ENCODE measurements at regions not wholly inside any gene's neighbourhood (a gene's known extent, or its start where the extent isn't known, plus 50 kb on each side); places are given as distances from the start of the nearest gene placed in this dataset.
"Not testable (repeated sequence)": the region's sequence is repeated elsewhere in the genome, so short reads cannot be mapped to it uniquely, and the experiment has no call there.

GRCh38 chrY:7302306-7302705 lies 390.8 kb upstream of the AMELY start:
- no peak for TF ChIP-seq CTCF (IDR thresholded peaks at IDR 0.05)
- no peaks in the 10 kb centered on the region for H3K4me1 ChIP-seq
- no peaks in the 10 kb centered on the region for H3K27me3 ChIP-seq
- intact Hi-C loops (cut with DNase I): no loop called here
- no peak overlapping the region for H3K27ac ChIP-seq
- no peak for DNase-seq
- ATAC-seq: no peak
- H3K36me3 ChIP-seq: no peaks in the 10 kb centered on the region
- no peaks in the 10 kb centered on the region for H3K9me3 ChIP-seq
- no peak overlapping the region for H3K4me3 ChIP-seq

- no peak overlapping the region for H3K4me3 ChIP-seq
- H3K36me3 ChIP-seq: no peaks in the 10 kb centered on the region
- no peak for TF ChIP-seq CTCF (IDR thresholded peaks at IDR 0.05)
- peak; percentile 25 for ATAC-seq
- H3K4me1 ChIP-seq: no peaks in the 10 kb centered on the region
- no peak overlapping the region for H3K27ac ChIP-seq
- no peaks in the 10 kb centered on the region for H3K27me3 ChIP-seq
- no peaks in the 10 kb centered on the region for H3K9me3 ChIP-seq
- DNase-seq: no peak
- intact Hi-C loops (cut with DNase I): no loop called here
These were observed 388.4 kb upstream of the AMELY start for GRCh38 chrY:7299960-7300359.

GRCh38 chrY:7292113-7292512 lies 380.6 kb upstream of the AMELY start:
- TF ChIP-seq CTCF (IDR thresholded peaks at IDR 0.05): no peak
- Histone ChIP-seq H3K9me3 (no peaks in the 10 kb centered on the region), H3K27me3 (no peaks in the 10 kb centered on the region), H3K27ac (no peak overlapping the region), H3K4me1 (peaks cover 4% of the 10 kb centered on the region), H3K36me3 (no peaks in the 10 kb centered on the region), H3K4me3 (no peak overlapping the region)
- no peak for DNase-seq
- intact Hi-C loops (cut with DNase I): no loop called here
- no peak for ATAC-seq

GRCh38 chrY:7289889-7290833 lies 378.6 kb upstream of the AMELY start:
- Histone ChIP-seq H3K27me3 (no peaks in the 10 kb centered on the region), H3K4me1 (peaks cover 4% of the 10 kb centered on the region), H3K4me3 (no peak overlapping the region), H3K9me3 (no peaks in the 10 kb centered on the region), H3K27ac (no peak overlapping the region), H3K36me3 (no peaks in the 10 kb centered on the region)
- no peak for ATAC-seq
- intact Hi-C loops (cut with DNase I): no loop called here
- DNase-seq: no peak
- TF ChIP-seq CTCF (IDR thresholded peaks at IDR 0.05): no peak

GRCh38 chrY:7288611-7289010 lies 377.1 kb upstream of the AMELY start:
- no peaks in the 10 kb centered on the region for H3K27me3 ChIP-seq
- H3K4me3 ChIP-seq: no peak overlapping the region
- no peak for TF ChIP-seq CTCF (IDR thresholded peaks at IDR 0.05)
- intact Hi-C loops (cut with DNase I): no loop called here
- no peaks in the 10 kb centered on the region for H3K9me3 ChIP-seq
- no peak for ATAC-seq
- H3K36me3 ChIP-seq: no peaks in the 10 kb centered on the region
- peaks cover 4% of the 10 kb centered on the region for H3K4me1 ChIP-seq
- no peak overlapping the region for H3K27ac ChIP-seq
- DNase-seq: no peak

GRCh38 chrY:7287963-7288362 lies 376.4 kb upstream of the AMELY start:
- ATAC-seq; DNase-seq; intact Hi-C loops (cut with DNase I): not testable (repeated sequence)

More at GRCh38 chrY:7287963-7288362, 376.4 kb upstream of the AMELY start:
- H3K27me3 ChIP-seq, H3K4me3 ChIP-seq, H3K27ac ChIP-seq, H3K4me1 ChIP-seq, H3K9me3 ChIP-seq, H3K36me3 ChIP-seq: not testable (repeated sequence)
